GM12878 (cell line): ENCODE measurements at regions not wholly inside any gene's neighbourhood (a gene's known extent, or its start where the extent isn't known, plus 50 kb on each side); places are given as distances from the start of the nearest gene placed in this dataset.

Source experiments
- ATAC-seq: fragments of 200-7000 bp; cut with Tn5 transposase; 3 replicates; pipeline ENCODE4 v1.9.1; 2020; ENCODE audit warnings: mild to moderate bottlenecking, moderate library complexity
- BruUV-seq: library from RNA; stranded (reverse); fragments of 400-500 nt; replicated peaks from 2 replicates; lab custom pipeline; 2021; lab: Mats Ljungman, UMichigan
- CTCF ChIA-PET: fragments of 300-600 bp; sonication (Branson Sonifier 250); formaldehyde crosslinking; extraction: SDS; loops from one replicate; lab custom pipeline; 2021; ENCODE audit warnings: inconsistent platforms; lab: Yijun Ruan, JAX
- POLR2A ChIA-PET: fragments of 350-600 bp; formaldehyde crosslinking; extraction: SDS; loops from one replicate; lab custom pipeline; 2021; ENCODE audit warnings: inconsistent platforms; lab: Charles Lee
- RAD21 ChIA-PET: fragments of 300-600 bp; sonication (Branson Sonifier 250); formaldehyde crosslinking; loops from one replicate; lab custom pipeline; 2023; ENCODE audit warnings: antibody characterized with exemption; ENCODE audit not compliant: unreplicated experiment; lab: Charles Lee
- SMC1A ChIA-PET: fragments of 300-600 bp; sonication (Branson Sonifier 250); formaldehyde crosslinking; loops from one replicate; lab custom pipeline; 2023; ENCODE audit not compliant: unreplicated experiment, uncharacterized antibody; lab: Charles Lee
- DNase-seq: peaks from one replicate; pipeline ENCODE4 v3.0.0-alpha.2; 2011; ENCODE audit warnings: low read depth, low spot score
- FAIRE-seq: peaks from 3 replicates; lab custom pipeline; 2011; peaks lifted over from hg19 to GRCh38; lab: Jason Lieb, UNC
- H2AFZ ChIP-seq: 2 replicates; pipeline ENCODE4 v1.6.0; 2011; ENCODE audit warnings: low read depth, low read length, control low read depth; ENCODE audit not compliant: control insufficient read depth
- H3K27ac ChIP-seq: 2 replicates; pipeline ENCODE4 v1.5.1; 2011; ENCODE audit warnings: control low read depth; ENCODE audit not compliant: control insufficient read depth, insufficient read depth
- H3K27me3 ChIP-seq, 2 experiments: replicated peaks in 1 of 2; 2 replicates each; pipeline versions ENCODE4 v1.6.0 to v1.6.1; 2011; ENCODE audit warnings: low read length in 1 of 2; ENCODE audit not compliant: control insufficient read depth in 2 of 2, insufficient read depth in 2 of 2
- H3K36me3 ChIP-seq, 2 experiments: 2 replicates each; pipeline ENCODE4 v1.5.1; 2011; ENCODE audit warnings: low read length in 1 of 2; ENCODE audit not compliant: control insufficient read depth in 2 of 2, insufficient read depth in 2 of 2
- H3K4me1 ChIP-seq: 2 replicates; pipeline ENCODE4 v1.6.1; 2011; ENCODE audit warnings: mild to moderate bottlenecking, low read length, moderate library complexity, mixed read lengths; ENCODE audit not compliant: control insufficient read depth, insufficient read depth
- H3K4me2 ChIP-seq: 2 replicates; pipeline ENCODE4 v1.6.0; 2011; ENCODE audit warnings: control low read depth; ENCODE audit not compliant: control insufficient read depth, insufficient read depth
- H3K4me3 ChIP-seq: fragments of 200-600 bp; sonication (generic); 2 replicates; pipeline ENCODE4 v1.5.1; 2016
- H3K79me2 ChIP-seq: 2 replicates; pipeline ENCODE4 v1.6.0; 2011; ENCODE audit warnings: low read length; ENCODE audit not compliant: control insufficient read depth, insufficient read depth
- H3K9ac ChIP-seq: 2 replicates; pipeline ENCODE4 v1.8.0; 2011; ENCODE audit warnings: low read length, control low read depth, mixed read lengths; ENCODE audit not compliant: control insufficient read depth, insufficient read depth
- H3K9me3 ChIP-seq: replicated peaks from 3 replicates; pipeline ENCODE4 v1.5.1; 2011; ENCODE audit warnings: mild to moderate bottlenecking, low read length; ENCODE audit not compliant: control insufficient read depth, insufficient read depth
- H4K20me1 ChIP-seq: 2 replicates; pipeline ENCODE4 v1.6.0; 2011; ENCODE audit not compliant: control insufficient read depth, insufficient read depth
- ATF7 ChIP-seq: fragments of 450-650 bp; IDR thresholded peaks from 2 replicates; pipeline ENCODE4 v1.6.1; 2016; ENCODE audit warnings: low read depth, mild to moderate bottlenecking
- CBX5 ChIP-seq: sonication (generic); IDR thresholded peaks from 2 replicates; pipeline ENCODE4 v1.6.1; 2016; ENCODE audit warnings: low read depth, moderate library complexity, mild to moderate bottlenecking, inconsistent platforms
- CREM ChIP-seq: IDR thresholded peaks from 2 replicates; pipeline ENCODE4 v1.6.1; 2014; ENCODE audit warnings: antibody characterized with exemption, low read depth
- IKZF1 ChIP-seq: fragments of 450-650 bp; conservative IDR thresholded peaks from 2 replicates; pipeline ENCODE4 v1.6.1; 2017; ENCODE audit warnings: antibody characterized with exemption, mild to moderate bottlenecking
- NRF1 ChIP-seq: conservative IDR thresholded peaks from 2 replicates; pipeline ENCODE4 v1.6.1; 2011; ENCODE audit warnings: mild to moderate bottlenecking, low read depth, low read length, improper control_type of control experiment
- PAX5 ChIP-seq: IDR thresholded peaks from 2 replicates; pipeline ENCODE4 v1.6.1; 2011; ENCODE audit warnings: low read depth, low read length, borderline replicate concordance
- PAX8 ChIP-seq: fragments of 450-650 bp; IDR thresholded peaks from 2 replicates; pipeline ENCODE4 v1.6.1; 2017; ENCODE audit warnings: mild to moderate bottlenecking, moderate library complexity
- PRDM15 ChIP-seq: fragments of 450-650 bp; formaldehyde crosslinking; IDR thresholded peaks from 2 replicates; pipeline ENCODE4 v1.4.0; 2020; ENCODE audit warnings: mild to moderate bottlenecking, moderate library complexity
- RAD21 ChIP-seq: IDR thresholded peaks from 2 replicates; pipeline ENCODE4 v1.6.1; 2011; ENCODE audit warnings: mild to moderate bottlenecking, low read depth, low read length, moderate library complexity; ENCODE audit not compliant: insufficient read depth
- RCOR1 ChIP-seq: conservative IDR thresholded peaks from 2 replicates; pipeline ENCODE4 v1.6.1; 2012; ENCODE audit warnings: low read depth, low read length, improper control_type of control experiment
- SIN3A ChIP-seq: IDR thresholded peaks from 2 replicates; pipeline ENCODE4 v1.6.1; 2012; ENCODE audit warnings: low read depth, low read length, improper control_type of control experiment
- SMARCA5 ChIP-seq: fragments of 450-650 bp; IDR thresholded peaks from 2 replicates; pipeline ENCODE4 v1.6.1; 2017; ENCODE audit warnings: mild to moderate bottlenecking
- SMC3 ChIP-seq: IDR thresholded peaks from 2 replicates; pipeline ENCODE4 v1.6.1; 2011; ENCODE audit warnings: low read length, improper control_type of control experiment, borderline replicate concordance
- SRF ChIP-seq, 2 experiments: IDR thresholded peaks; 2 replicates each; pipeline ENCODE4 v1.6.1; 2011; ENCODE audit warnings: low read depth in 2 of 2, low read length in 2 of 2, mild to moderate bottlenecking in 1 of 2, moderate library complexity in 1 of 2
- ZNF622 ChIP-seq: fragments of 450-650 bp; IDR thresholded peaks from 2 replicates; pipeline ENCODE4 v1.6.1; 2017; ENCODE audit warnings: mild to moderate bottlenecking, inconsistent platforms
- WGBS: methylation state at CpG from one replicate; pipeline ENCODE4 v1.1.6; 2016; ENCODE audit warnings: low lambda C conversion rate; ENCODE audit not compliant: insufficient replicate concordance, insufficient coverage; ENCODE audit errors: missing lambda C conversion rate; 5-methylcytosine and 5-hydroxymethylcytosine counted together
- in situ Hi-C: fragments of 300-500 bp; cut with MboI; formaldehyde crosslinking; loops from 9 replicates; pipeline ENCODE4 v1.14.3; 2018; ENCODE audit warnings: mixed read lengths
- intact Hi-C: fragments of 100-400 bp; cut with micrococcal nuclease; formaldehyde crosslinking; loops from one replicate; pipeline ENCODE4 v1.14.2; 2022; ENCODE audit not compliant: unreplicated experiment
- TF ChIP-seq, protein P1 (sequence below): IDR thresholded peaks from 2 replicates; pipeline ENCODE4 v1.6.1; 2011; ENCODE audit warnings: borderline replicate concordance, low read depth, mild to moderate bottlenecking, moderate library complexity, mixed read lengths, low read length; ENCODE audit not compliant: insufficient read depth; ENCODE audit errors: extremely low read length
- TF ChIP-seq, protein P2 (sequence below): IDR thresholded peaks from 2 replicates; pipeline ENCODE4 v1.6.1; 2012; ENCODE audit warnings: low read length, inconsistent platforms
- TF ChIP-seq, protein P3 (sequence below): IDR thresholded peaks from 2 replicates; pipeline ENCODE4 v1.6.1; 2012; ENCODE audit warnings: low read depth, low read length, improper control_type of control experiment

DNA sequence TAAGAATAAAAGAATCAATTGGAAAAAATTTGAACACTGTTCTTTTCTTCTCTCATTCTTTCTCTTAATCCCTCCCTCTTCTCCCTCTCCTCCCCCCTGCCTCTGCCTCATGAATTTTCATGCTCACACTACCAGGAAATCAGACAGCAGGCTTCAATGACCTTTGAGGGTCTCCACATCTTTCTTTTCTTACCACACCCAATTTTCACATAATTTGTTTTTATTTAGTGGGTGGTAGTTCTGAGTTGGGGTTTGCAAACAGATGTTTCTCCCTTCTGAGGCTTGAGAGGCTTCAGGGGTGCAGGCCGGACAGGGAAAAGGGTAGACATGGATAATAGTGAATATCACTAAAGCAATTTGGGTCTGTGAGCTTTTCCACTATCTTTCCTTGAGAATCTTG lies 95.5 kb downstream of the SPATA19 start:
- Histone ChIP-seq H2AFZ (no peak overlapping the region), H3K79me2 (no peaks in the 10 kb centered on the region), H3K4me2 (no peak overlapping the region), H3K9me3 (no peaks in the 10 kb centered on the region), H3K36me3 (no peaks in the 10 kb centered on the region), H3K4me3 (no peak overlapping the region), H3K4me1 (no peaks in the 10 kb centered on the region), H3K27me3 (peaks cover 2 to 4% of the 10 kb centered on the region in 2 experiments; a peak in 3 of 4 replicates), H3K27ac (no peak overlapping the region), H4K20me1 (no peaks in the 10 kb centered on the region), H3K9ac (no peak overlapping the region)
- ChIA-PET RAD21 (no interaction called here), POLR2A (no interaction called here), SMC1A (interaction anchor here (0.6 kb wide), 1 partner anchor 54 kb away, joined by 4 read pairs; no protein-coding TSS in a partner anchor), CTCF (no interaction called here)
- no TSS peak for BruUV-seq
- in situ Hi-C loops (no loop called here), intact Hi-C loops (no loop called here)
- FAIRE-seq, result no peak
- no peak for DNase-seq
- TF ChIP-seq IKZF1, result no peak
- TF ChIP-seq, protein P1, sequence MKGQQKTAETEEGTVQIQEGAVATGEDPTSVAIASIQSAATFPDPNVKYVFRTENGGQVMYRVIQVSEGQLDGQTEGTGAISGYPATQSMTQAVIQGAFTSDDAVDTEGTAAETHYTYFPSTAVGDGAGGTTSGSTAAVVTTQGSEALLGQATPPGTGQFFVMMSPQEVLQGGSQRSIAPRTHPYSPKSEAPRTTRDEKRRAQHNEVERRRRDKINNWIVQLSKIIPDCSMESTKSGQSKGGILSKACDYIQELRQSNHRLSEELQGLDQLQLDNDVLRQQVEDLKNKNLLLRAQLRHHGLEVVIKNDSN, result no peak
- no peak for TF ChIP-seq PAX8
- TF ChIP-seq RCOR1, result no peak
- TF ChIP-seq NRF1, result no peak
- no peak for TF ChIP-seq PRDM15 (CRISPR knock-in tag)
- TF ChIP-seq SIN3A, result no peak
- TF ChIP-seq CREM, result no peak
- TF ChIP-seq ZNF622, result no peak
- no peak for TF ChIP-seq ATF7
- TF ChIP-seq CBX5, result no peak
- TF ChIP-seq, protein P2, sequence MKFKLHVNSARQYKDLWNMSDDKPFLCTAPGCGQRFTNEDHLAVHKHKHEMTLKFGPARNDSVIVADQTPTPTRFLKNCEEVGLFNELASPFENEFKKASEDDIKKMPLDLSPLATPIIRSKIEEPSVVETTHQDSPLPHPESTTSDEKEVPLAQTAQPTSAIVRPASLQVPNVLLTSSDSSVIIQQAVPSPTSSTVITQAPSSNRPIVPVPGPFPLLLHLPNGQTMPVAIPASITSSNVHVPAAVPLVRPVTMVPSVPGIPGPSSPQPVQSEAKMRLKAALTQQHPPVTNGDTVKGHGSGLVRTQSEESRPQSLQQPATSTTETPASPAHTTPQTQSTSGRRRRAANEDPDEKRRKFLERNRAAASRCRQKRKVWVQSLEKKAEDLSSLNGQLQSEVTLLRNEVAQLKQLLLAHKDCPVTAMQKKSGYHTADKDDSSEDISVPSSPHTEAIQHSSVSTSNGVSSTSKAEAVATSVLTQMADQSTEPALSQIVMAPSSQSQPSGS, result no peak
- no peak for TF ChIP-seq SRF (IDR thresholded peaks at IDR 0.05; ENCODE audit: low read depth in 2 of 2, low read length in 2 of 2)
- TF ChIP-seq, protein P3, sequence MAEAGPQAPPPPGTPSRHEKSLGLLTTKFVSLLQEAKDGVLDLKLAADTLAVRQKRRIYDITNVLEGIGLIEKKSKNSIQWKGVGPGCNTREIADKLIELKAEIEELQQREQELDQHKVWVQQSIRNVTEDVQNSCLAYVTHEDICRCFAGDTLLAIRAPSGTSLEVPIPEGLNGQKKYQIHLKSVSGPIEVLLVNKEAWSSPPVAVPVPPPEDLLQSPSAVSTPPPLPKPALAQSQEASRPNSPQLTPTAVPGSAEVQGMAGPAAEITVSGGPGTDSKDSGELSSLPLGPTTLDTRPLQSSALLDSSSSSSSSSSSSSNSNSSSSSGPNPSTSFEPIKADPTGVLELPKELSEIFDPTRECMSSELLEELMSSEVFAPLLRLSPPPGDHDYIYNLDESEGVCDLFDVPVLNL, result no peak
- no peak for TF ChIP-seq RAD21
- no peak for TF ChIP-seq PAX5
- TF ChIP-seq SMC3, result no peak
- no peak for TF ChIP-seq SMARCA5
- 0% methylated on average over 1 of the region's 1 CpG for WGBS
- ATAC-seq, result no peak
